ENCODE measurements at regions not wholly inside any gene's neighbourhood (a gene's known extent, or its start where the extent isn't known, plus 50 kb on each side); places are given as distances from the start of the nearest gene placed in this dataset.

DNA sequence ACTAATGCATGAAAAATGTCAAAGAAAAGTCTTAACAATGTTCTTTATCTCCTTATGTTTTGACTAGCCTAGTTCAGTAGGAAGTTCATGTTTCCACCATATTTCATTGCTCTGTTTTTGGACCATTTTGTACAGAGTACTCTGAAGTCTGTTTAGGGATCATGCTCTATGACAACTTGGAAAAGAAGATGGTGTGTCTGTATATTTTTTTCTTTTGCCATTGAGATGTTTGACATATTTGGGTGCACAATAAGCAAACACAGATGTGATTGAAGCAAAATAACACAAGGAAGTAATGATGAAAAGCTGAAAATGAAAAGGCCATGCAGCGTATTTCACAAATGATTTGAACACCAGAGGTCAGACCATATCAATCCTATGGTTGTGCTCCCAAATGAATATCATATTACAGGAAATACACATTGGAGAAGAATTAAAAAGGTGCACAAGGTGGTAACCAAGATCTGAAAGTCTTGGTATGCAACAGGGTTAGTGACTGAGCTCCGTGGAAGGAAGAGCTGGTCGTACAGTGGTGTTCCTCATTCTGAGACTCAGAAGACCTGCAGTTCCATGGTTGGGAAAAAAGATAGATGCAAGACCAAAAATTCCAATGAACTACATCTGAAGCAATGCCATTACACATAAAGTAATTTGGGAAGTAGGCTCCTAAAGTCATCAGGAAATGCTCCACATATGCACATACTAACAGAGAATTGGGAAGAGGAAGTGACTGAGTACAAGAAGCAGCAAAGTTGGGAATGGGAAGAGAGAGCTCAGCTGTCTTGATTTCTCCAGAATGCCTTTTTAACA lies 463.5 kb downstream of the LMO4 start:
- peak in 1 of 2 experiments; percentile 3 for DNase-seq

DNA sequence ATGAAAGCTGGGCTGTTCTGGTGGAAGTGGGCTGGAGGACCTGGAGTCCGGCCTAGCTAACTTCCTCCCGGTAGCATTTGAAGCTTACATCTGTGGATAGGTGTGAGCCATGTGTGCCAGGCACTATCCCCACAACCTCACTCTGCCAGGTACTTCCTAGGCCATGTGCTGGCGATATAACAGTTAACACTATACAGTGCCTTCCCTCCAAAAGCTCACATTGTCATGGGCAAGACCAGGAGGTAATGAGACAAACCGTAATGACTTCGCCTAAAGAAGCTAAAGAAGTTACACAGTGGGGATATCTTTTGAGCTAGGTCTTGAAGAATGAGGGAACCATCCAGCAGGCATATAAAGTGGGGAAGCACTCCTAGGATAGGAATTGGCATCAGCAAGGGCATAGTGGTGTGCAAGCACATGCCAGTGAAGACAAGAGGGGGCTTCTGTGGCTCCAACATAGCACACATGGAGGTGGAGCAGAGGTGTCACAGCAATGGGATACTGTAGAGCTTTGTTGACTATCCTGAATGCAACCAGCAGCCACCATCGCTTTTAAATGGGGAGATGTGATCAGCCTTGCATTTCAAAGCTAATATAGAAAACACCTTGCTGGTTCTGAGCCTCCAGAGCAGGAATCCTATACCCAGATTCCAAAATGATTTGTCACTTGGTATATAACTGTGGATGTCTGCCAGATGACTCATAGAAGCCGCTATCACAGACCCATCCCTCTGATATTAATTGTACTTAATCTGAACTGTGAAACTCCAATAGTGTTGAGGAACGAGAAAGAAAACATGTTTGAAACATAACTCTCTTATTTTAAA lies 466.3 kb downstream of the LMO4 start:
- no peak for DNase-seq

DNA sequence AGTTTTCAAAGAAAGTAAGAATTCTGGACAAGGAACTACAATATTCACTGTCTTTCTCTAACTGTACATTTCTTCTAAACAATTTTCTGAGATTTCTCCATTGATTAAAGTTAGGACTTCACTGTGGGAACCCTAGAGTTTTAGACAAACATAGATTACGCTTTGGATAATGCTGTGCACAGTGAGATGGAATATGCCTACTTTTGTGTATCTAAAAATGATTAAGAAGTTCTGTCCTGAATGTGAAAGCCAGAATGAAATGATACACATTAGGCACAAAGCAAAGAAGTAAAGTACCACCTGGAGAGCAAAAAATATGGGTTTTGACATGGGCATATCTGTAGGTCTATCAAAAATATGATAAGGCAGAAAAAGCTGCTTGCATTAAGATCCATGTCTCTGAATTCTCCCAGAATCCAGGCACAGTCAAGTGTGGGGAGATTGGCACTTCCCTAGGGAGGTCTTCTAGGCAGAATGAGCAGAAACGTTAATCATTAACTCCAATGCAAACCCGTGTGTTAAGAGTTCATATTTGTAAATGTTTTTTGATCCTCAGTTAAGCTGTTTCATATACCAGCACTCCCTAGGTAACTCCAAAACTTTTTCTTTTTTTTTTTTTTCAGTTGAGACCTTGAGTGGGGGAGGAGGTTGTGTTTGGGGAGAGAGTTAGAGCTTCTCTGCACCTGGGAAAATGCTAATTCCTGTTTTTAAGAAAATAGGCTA lies 467.1 kb downstream of the LMO4 start:
- no peak for DNase-seq

DNA sequence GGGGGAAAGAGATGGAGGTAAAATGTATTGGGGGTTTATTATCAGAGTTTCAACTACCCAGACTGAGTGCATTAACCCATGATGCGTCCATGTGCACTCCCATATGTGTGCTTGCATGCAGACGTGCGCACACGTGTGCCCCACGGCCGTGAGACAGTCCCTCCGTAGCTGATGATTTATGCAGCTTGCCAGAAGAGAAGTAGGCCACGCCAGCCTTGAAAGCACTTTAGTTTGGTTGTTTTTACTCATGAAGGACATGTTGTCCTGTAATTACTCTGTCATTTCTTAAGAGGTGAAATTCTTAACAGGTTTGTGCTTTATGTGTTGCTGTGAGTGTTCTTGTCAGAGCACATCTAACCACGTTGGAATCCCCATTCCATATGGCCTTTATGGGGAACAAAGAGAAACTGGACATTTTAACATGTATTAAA lies 467.8 kb downstream of the LMO4 start:
- DNase-seq = no peak

DNA sequence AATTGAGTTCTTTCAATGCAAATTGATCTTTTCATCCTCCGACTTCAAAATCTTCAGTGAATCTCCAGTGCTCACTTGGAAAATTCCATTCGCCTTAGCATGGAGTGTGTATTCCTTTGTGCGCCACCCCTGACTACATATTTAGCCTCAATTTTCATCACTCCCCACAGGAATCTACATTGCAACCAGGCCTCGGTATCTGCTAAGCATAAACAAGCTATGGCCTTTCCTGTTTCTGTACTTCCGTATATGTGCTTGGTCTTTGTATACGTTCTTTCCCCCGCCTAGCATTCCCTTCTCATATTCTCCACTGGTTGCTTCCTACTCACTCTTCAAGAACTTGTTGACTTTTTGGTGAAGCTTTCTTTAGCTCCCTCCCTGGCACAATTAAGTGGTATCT lies 470.8 kb downstream of the LMO4 start:
- no peak for DNase-seq

DNA sequence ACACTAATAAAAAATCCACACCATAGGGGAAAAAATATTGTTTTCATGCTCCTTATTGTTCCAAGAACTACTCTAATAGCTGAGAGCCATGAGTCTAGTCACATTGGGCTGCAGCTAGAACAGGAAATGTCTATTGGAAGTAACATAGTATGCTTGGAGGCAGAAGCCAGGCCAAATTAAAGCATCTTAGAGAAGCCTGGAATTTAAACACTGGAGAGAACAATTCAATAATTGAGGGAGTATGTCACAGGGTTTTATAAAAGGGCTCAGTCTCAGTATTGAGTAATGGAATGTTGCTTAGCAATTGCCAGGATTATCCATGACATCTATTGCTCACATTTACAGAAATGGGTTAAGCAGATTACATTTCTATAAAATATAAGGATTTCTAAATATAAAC lies 471.3 kb downstream of the LMO4 start:
- DNase-seq = no peak

DNA sequence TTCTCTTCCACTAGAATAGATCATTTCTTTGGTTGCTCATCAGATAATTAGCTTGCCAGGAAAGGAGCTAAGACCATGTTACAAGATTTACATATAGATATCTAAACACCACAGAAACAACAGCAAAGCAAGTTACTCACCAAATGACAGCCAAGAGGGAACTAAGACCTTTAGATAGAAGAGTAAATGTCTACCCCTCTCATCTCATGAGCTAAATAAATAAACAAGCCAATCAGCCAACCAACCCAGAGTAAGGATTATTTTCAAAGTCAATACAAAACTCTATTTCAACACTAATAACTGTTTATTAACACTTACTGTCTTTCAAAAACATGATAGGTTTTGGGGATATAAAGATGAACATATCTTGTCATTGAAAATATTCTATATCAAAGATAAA lies 474.7 kb downstream of the LMO4 start:
- no peak for DNase-seq

DNA sequence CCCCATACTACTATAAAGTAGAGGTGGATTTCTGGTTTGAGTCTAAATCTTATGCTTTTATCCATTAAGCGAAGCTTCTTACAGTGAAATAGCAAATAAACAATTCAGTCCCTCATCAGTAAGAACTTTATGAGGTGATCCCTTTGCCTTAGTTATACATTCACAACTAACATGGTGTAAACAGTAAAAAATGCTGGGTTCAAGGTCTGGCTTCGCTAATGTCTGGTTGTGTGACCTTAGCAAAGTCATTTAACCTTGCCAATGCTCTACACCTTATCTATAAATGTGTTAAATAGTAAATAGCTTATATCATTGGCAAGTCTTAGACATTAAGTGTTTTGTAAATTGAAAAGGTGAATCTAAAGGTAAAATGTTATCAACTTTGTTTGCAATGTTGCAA lies 475.4 kb downstream of the LMO4 start:
- no peak for DNase-seq

DNA sequence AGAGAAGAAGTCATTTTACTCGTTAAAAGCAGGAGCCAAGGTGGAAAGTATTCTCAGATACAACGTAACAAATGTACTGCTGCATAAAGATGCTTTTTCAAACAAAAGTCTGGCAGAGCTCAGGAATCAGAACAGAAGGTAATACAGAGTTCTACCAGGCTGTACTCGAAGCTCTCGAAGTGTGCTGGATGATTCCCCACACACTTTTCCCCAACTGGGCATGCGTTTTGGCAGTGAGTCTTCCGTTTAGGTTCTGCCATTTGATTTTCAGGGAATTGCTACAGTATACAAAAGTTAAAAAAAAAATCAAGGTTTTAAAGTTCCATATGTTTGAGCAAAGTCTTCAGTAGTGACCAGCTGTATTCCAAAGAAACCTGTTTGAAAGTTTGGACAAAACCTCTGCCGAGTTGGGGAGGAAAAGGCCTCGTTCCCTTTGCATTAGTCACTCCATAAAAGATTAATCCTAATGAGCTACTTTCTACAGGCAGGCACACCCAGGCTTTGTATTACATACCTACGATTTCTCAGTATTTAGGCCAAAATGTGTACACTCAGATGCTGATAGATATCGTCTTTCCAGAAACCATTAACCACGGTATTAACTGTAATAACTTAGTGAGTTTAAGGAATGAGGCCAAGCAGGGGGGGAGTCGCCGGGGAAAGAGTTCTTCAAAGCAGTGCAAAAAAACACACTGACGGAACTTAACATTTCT lies 477.1 kb downstream of the LMO4 start:
- no peak for DNase-seq

DNA sequence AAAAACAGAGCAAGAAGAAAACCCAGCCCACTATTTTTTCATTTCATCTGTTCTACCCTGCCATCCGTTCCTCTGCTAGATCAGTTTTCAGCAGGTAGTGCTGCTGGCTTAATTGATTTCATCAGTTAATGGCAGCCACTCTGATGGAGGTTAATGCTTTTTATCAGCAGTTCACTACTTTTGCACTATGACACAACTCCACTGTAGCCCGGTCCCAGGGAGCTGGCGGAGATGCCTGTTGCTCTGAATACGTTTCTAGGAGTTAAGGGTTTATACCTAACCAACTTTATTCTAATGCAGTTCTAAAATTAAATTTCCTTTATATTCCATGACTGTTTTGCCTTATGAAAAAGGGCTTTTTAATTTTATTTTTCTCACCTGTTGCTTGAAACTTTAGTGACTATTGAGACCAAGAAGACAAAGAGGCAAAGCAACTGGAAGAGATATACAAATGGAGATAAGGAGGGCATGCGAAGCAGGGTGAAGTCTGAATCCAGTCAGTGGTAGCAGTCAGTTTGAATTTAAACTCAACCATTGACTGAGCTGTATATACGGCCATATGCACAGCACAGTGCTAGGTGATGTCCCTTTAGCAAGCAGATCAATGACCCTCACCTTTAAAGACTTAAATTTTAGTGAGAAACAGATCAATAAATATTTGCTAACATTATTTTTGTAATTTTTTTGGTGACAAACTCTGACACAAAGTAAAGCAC lies 477.9 kb downstream of the LMO4 start:
- DNase-seq = no peak

DNA sequence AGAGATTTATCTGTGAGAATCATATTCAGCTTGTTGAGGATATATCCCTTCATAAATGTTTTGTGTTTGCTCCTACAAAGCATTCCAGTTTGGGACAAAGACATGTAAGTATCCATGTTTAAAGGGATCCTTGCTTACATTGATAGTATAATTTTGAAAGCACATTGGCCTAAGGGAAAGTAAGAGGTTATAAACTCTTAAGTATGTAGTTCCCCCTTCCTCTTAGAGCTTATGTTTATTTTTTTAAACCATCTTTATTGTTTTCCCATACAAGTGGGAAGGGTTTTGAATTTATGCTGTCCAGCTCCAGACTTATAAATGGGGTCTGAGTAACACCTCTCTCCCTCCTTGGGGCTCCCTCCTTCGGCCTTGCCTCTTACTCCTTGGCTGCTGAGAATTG lies 481.5 kb downstream of the LMO4 start:
- no peak for DNase-seq

DNA sequence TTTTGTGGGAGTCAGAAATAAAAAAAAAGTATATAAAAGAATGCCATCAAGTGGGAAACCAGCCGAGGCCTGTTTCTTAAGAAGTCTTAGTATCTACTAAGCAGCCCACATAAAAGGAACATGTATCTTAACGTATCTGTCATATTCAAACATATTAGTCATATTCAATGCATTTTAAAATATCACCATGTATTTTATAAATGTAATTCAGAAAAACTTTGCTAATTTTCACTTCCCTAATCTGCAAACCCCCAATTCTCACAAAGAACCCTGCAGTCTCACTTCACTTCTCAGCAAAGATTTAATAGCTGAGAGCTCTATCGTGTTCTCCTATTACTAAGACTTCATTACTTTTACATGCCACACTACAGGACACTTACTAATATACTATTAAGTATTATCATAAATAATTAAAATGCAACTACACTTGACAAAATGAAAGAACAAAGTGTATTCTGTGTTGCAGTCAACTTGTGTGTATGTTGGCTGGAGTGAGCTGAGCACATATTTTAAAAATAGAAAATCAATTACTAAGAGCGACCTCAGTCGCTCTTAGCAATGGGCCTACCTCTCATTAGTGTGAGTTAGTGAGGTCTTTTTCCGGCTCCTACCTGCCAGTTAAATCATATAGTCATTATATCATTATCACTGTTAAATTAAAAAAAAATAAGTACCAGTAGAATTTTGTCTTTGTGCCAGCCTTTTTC lies 484.3 kb downstream of the LMO4 start:
- no peak for DNase-seq

DNA sequence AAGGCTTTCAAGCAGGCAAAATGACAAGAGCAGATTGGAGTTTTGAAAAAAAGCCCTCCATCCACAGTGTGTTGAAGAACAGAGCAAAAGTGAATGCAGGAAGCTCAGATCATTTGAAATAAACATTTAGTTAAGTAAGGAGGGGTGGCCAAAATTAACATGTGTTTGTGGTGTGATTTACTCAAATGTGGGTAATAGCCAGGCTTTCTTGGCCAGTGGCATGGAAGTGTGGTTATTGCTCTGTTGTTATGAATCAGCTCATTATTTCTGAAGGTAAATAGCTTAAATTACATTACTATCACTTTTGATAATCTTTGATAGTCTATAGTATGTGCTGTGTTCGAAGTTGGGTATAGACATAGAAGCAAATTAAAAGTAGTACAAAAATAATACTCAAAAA lies 485.9 kb downstream of the LMO4 start:
- no peak for DNase-seq

DNA sequence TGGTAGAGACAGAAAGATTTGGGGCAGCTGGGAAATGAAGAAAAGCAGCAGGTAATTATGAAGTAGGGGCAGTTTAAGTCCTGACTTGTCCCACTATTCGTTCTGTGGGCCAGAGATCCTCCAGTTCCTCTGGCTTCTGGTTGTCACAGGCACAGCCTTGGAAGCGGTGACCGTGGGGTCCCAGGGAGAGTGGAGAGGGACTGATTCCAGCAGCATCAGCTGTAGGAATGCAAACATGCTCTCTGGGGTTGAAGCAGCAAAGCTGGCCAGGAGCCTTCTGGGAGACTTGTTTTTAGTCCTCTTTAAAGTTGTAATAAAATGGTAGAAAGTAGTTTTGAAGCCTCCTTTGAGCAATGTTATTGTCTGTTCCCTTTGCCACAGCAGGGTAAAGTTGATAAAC lies 488.0 kb downstream of the LMO4 start:
- DNase-seq = no peak

DNA sequence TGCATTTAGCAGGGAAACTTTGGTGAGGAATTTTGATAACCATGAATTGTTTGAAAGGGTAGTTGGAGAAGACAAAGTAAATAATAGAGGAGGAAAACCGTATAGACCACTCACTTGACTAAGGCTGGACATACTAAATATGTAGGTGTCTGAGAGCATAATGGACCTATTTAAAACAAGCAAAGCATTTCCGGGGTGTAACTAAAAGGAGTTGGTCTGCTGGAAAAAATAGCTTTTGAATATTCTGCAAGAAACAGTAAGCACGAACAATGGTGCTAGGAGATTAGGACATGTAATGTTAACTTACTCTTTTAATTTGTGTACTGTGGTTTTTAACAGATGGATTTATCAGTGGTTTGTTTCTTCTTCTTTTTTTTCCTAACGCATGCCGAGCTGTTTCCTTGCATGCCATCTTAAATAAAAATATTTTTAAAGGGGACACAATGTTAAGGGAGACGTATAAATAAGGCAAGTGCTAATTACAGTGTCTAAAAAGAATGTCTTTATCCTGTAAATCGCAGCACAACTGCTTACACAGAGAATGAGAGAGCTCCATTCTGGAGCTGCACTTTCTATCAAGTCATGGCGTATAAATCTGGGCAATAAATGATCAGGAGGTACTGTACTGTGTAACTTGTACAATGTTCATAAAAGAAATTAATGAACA lies 492.1 kb downstream of the LMO4 start:
- DNase-seq = no peak

DNA sequence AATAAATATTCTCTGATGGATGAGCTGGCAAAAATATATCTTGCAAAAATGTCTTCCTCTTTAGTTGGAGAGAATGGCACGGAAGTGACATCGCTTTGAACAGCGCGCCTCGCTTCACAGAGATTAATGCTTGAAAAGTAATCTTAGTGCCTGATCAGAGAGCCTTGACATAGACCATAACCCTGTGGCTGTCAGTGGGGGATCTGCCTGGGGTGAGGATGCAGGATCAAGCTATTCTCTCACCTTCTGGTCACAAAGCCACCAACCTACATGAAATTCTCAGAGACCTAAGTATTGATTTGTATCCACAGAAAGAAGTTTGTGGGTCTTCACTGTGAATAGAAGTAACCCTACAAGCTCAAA lies 492.6 kb downstream of the LMO4 start:
- no peak for DNase-seq

DNA sequence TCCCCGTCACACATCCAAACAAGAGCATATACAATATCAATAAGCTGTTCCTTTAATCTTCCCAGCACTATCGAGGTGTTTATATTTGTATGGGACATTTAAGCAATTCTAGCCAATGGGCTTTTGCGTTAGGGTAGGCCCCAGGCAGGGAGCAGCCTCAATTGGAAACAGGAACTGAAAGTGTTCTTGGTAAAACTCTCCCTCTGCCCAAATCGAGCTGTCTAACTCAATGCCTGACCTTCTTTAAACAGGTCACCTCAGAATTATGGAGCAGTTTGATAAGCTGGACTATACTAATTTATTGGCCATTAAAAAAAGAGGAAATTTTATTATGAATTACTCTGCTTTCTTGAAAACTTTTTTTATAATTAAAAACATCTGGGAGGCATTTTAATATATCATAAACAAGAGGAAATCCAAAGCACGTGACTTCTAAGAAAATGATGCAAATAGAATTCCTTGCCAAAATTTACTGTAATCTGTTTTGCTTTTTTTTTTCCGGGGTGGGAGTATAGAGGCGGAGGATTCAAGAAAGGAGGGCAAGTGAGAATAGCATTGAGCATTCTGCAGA lies 498.1 kb downstream of the LMO4 start:
- DNase-seq = no peak

DNA sequence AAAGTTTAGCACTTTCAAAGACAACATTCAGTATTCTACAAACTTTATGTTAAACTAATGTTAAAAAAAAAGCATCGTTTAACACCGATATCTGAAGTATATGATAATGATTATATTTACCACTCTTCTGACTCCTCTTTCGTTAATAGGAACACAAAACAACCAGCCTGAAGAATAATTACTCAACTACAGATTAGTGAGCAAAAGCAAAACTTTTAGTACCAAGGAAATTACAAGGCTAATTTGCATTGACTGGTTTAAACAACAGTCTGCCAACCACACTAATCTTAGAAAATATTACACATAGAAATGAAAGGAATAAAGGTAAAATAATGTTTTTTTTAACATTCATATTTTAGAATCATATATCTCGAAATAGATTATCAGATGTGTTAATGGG lies 500.7 kb downstream of the LMO4 start:
- no peak for DNase-seq

DNA sequence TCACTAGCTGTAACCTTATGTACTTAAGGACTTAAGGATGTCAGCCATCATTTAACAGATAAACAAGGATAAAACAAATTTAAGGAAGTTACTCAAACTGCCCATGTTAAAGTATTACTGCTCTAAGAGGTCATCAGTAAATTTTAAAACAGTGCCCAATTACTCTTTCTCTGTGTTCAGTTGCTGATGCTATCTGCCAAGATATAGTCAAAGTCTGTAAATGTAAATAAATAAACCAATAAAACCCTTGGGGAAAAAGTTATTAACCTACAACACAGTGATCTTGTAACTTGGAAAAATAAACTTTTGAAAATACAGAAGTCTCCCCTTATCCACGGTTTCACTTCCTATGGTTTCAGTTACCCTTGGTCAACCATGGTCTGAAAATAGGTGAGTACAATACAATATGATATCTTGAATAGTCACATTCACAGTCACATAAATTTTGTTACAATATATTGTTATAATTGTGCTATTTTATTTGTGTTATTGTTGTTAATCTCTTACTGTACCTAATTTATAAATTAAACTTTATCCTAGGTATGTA lies 501.8 kb downstream of the LMO4 start:
- no peak for DNase-seq

DNA sequence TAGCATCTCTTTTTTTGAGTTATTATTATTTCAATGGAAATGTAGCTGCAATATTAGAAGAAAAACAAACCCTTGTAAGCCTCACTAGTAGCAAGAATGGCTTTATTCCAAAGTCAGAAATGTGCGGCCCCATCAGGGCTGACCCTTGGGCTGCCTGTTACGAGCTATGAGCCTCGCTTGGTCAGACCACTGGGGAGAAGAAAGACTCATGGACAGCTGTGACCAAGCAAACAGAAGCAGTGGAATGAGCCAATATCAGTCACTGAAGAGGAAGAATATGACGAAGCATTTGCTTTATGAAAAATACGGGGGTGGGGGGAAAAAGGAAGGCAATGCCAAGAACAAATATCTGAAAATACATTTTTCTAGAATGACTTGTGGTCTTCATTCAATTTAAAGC lies 504.5 kb downstream of the LMO4 start:
- no peak for DNase-seq

DNA sequence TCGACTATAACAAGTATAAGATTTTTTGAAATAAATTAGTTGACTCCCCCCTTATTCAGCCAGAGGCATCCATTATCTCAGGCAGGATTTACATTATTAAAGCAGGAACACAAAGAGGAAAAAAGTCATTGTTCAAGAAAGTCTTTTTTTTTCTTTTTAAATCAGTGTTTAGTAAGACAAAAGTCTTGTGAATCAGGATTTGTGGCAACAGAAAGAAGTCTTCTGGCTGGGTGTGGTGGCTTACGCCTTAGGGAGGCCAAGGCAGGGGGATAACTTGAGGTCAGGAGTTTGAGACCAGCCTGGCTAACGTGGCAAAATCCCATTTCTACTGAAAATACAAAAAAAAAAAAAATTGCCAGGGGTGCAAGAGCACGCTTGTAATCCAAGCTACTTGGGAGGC lies 505.5 kb downstream of the LMO4 start:
- no peak for DNase-seq
